ENCODE measurements at regions not wholly inside any gene's neighbourhood (a gene's known extent, or its start where the extent isn't known, plus 50 kb on each side); places are given as distances from the start of the nearest gene placed in this dataset.

GRCh38 chr13:40161351-40161810 lies 505.1 kb downstream of the FOXO1 start:
- Mint-ChIP-seq H3K36me3 (no peaks in the 10 kb centered on the region), H3K27ac (no peak overlapping the region), H3K4me3 (no peak overlapping the region), H3K9me3 (peaks cover 0 to 4% (median 0%) of the 10 kb centered on the region in 7 donors), H3K27me3 (ENCODE audit: low read depth in 3 of 3) (peaks cover 2 to 9% (median 6%) of the 10 kb centered on the region in 3 donors), H3K4me1 (no peaks in the 10 kb centered on the region)
- Histone ChIP-seq H3K79me2 (ENCODE audit: insufficient read depth, low read length) (no peaks in the 10 kb centered on the region), H3K36me3 (replicated peaks in 1 of 2; ENCODE audit: control insufficient read depth in 1 of 2, insufficient read depth in 2 of 2, low read length in 2 of 2) (no peaks in the 10 kb centered on the region), H2AFZ (ENCODE audit: insufficient read depth, low read depth, low read length, poor library complexity, severe bottlenecking) (no peak overlapping the region), H3K4me2 (replicated peaks; ENCODE audit: extremely low read depth, low read length, poor library complexity, severe bottlenecking) (no peak overlapping the region), H3K9me3 (replicated peaks in 1 of 2; ENCODE audit: control insufficient read depth in 1 of 2, insufficient read depth in 1 of 2, low read length in 2 of 2) (no peaks in the 10 kb centered on the region), H3K9ac (ENCODE audit: insufficient read depth, low read length, poor library complexity, severe bottlenecking) (no peak overlapping the region), H3K27ac (ENCODE audit: low read depth in 1 of 2, low read length in 2 of 2) (no peak overlapping the region), H3K27me3 (ENCODE audit: control insufficient read depth in 2 of 2, insufficient read depth in 2 of 2, low read length in 2 of 2) (no peaks in the 10 kb centered on the region), H3K4me1 (ENCODE audit: control insufficient read depth in 1 of 2, insufficient read depth in 2 of 2, low read length in 2 of 2) (no peaks in the 10 kb centered on the region), H3K4me3 (replicated peaks in 1 of 3; ENCODE audit: low read depth in 2 of 3, low read length in 3 of 3) (no peak overlapping the region), H4K20me1 (ENCODE audit: insufficient read depth, low read length) (no peaks in the 10 kb centered on the region)
- no peak for DNase-seq
- TF ChIP-seq CTCF (IDR thresholded peaks at IDR 0.05): no peak
- no CpG with 5 or more reads among the region's 4 CpGs for WGBS (ENCODE audit: insufficient coverage)
- intact Hi-C loops (cut with micrococcal nuclease): no loop called here

GRCh38 chr13:40161931-40162330 lies 504.5 kb downstream of the FOXO1 start:
- Mint-ChIP-seq H3K4me1 (no peaks in the 10 kb centered on the region), H3K4me3 (no peak overlapping the region), H3K9me3 (peaks cover 0 to 4% (median 0%) of the 10 kb centered on the region in 7 donors)

More at GRCh38 chr13:40161931-40162330, 504.5 kb downstream of the FOXO1 start:
- WGBS (ENCODE audit: insufficient coverage): 100% methylated on average over 2 of the region's 2 CpGs
- Mint-ChIP-seq H3K27me3 (ENCODE audit: low read depth in 3 of 3) (peaks cover 2 to 9% (median 3%) of the 10 kb centered on the region in 3 donors), H3K27ac (no peak overlapping the region), H3K36me3 (no peaks in the 10 kb centered on the region)
- H2AFZ ChIP-seq (ENCODE audit: insufficient read depth, low read depth, low read length, poor library complexity, severe bottlenecking): no peak overlapping the region
- H4K20me1 ChIP-seq (ENCODE audit: insufficient read depth, low read length): no peaks in the 10 kb centered on the region
- no peaks in the 10 kb centered on the region for H3K36me3 ChIP-seq (replicated peaks in 1 of 2; ENCODE audit: control insufficient read depth in 1 of 2, insufficient read depth in 2 of 2, low read length in 2 of 2)
- no peaks in the 10 kb centered on the region for H3K27me3 ChIP-seq (ENCODE audit: control insufficient read depth in 2 of 2, insufficient read depth in 2 of 2, low read length in 2 of 2)
- H3K9ac ChIP-seq (ENCODE audit: insufficient read depth, low read length, poor library complexity, severe bottlenecking): no peak overlapping the region
- no peaks in the 10 kb centered on the region for H3K79me2 ChIP-seq (ENCODE audit: insufficient read depth, low read length)
- no peak overlapping the region for H3K4me2 ChIP-seq (replicated peaks; ENCODE audit: extremely low read depth, low read length, poor library complexity, severe bottlenecking)
- no peaks in the 10 kb centered on the region for H3K9me3 ChIP-seq (replicated peaks in 1 of 2; ENCODE audit: control insufficient read depth in 1 of 2, insufficient read depth in 1 of 2, low read length in 2 of 2)
- no peak overlapping the region for H3K4me3 ChIP-seq (replicated peaks in 1 of 3; ENCODE audit: low read depth in 2 of 3, low read length in 3 of 3)
- TF ChIP-seq CTCF (IDR thresholded peaks at IDR 0.05): no peak
- no peaks in the 10 kb centered on the region for H3K4me1 ChIP-seq (ENCODE audit: control insufficient read depth in 1 of 2, insufficient read depth in 2 of 2, low read length in 2 of 2)
- intact Hi-C loops (cut with micrococcal nuclease): no loop called here
- no peak for DNase-seq
- H3K27ac ChIP-seq (ENCODE audit: low read depth in 1 of 2, low read length in 2 of 2): no peak overlapping the region
